GM13976 (cell line): ENCODE measurements at regions not wholly inside any gene's neighbourhood (a gene's known extent, or its start where the extent isn't known, plus 50 kb on each side); places are given as distances from the start of the nearest gene placed in this dataset.

Source experiments
- DNase-seq: peaks from one replicate; pipeline ENCODE4 v3.0.0; 2012; ENCODE audit warnings: low spot score
- in situ Hi-C: fragments of 300-500 bp; cut with MboI; formaldehyde crosslinking; loops from one replicate; pipeline ENCODE4 v1.12.0; 2022; ENCODE audit warnings: low sequenced_read_pairs, mixed read lengths, inconsistent platforms; ENCODE audit not compliant: unreplicated experiment
- TF ChIP-seq, protein P1 (sequence below): IDR thresholded peaks from 2 replicates; pipeline ENCODE4 v1.5.1; 2012; ENCODE audit warnings: borderline replicate concordance, mild to moderate bottlenecking; ENCODE audit not compliant: insufficient read depth; ENCODE audit errors: extremely low read depth, missing control alignments, control extremely low read depth

GRCh38 chr11:112899235-112900006 lies 61.8 kb upstream of the NCAM1 start:
- in situ Hi-C loops = no loop called here
- DNase-seq = no peak
- TF ChIP-seq, protein P1, sequence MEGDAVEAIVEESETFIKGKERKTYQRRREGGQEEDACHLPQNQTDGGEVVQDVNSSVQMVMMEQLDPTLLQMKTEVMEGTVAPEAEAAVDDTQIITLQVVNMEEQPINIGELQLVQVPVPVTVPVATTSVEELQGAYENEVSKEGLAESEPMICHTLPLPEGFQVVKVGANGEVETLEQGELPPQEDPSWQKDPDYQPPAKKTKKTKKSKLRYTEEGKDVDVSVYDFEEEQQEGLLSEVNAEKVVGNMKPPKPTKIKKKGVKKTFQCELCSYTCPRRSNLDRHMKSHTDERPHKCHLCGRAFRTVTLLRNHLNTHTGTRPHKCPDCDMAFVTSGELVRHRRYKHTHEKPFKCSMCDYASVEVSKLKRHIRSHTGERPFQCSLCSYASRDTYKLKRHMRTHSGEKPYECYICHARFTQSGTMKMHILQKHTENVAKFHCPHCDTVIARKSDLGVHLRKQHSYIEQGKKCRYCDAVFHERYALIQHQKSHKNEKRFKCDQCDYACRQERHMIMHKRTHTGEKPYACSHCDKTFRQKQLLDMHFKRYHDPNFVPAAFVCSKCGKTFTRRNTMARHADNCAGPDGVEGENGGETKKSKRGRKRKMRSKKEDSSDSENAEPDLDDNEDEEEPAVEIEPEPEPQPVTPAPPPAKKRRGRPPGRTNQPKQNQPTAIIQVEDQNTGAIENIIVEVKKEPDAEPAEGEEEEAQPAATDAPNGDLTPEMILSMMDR = no peak

- TF ChIP-seq, protein P1 = no peak
- no peak for DNase-seq
- in situ Hi-C loops = no loop called here
Observed at GRCh38 chr11:112901924-112902323, 59.3 kb upstream of the NCAM1 start.

DNA sequence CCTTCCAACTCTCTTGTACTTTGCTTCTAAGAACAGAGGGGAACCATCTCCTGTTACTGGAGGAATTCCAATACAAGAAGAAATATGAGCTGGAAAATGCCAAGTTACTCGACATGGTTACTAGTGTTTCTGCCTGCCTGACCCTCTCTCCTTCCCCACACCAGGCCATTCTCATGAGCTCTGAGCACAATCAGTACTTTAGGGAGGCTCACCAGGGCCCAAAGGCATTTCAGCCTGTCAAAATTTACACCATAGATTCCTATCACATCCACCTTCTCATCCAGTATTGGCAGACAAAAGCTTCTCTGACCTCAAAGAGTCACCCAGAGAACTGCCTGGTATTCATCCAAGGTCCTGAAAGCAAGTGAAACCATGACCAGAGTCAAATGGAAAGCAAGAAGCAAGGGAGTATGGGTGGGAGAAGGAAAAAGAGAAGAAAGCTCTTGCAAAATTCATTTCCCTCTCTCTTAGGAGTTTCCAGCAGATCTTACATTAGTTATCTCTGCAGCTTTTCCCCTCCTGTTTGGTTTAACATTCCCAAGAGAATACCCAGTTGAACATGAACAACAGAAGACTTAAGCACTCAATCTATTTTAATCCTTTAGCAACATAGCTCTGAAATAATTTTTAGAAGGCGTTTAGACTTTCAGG lies 58.7 kb upstream of the NCAM1 start:
- TF ChIP-seq, protein P1 = no peak
- in situ Hi-C loops = no loop called here
- no peak for DNase-seq

DNA sequence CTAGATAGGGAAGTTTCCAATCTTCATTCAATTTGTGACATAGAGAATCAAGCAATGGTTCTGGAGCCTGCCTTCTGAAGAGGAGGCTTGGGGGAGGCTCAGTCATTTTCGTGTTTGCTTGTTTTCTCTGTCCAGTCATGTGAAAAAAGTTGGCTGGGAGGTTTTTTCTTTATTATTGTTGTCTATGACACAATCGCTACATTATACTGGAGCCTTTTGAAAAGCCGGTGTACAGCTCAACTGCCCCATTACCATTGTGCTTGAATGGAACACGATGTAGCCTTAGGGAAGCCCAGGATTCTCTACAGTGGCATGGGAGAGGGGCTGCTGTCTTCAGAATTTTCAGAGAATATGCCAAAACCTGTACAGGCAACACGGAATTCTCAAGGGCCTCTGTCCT lies 57.9 kb upstream of the NCAM1 start:
- in situ Hi-C loops = no loop called here
- TF ChIP-seq, protein P1 = no peak
- no peak for DNase-seq

DNA sequence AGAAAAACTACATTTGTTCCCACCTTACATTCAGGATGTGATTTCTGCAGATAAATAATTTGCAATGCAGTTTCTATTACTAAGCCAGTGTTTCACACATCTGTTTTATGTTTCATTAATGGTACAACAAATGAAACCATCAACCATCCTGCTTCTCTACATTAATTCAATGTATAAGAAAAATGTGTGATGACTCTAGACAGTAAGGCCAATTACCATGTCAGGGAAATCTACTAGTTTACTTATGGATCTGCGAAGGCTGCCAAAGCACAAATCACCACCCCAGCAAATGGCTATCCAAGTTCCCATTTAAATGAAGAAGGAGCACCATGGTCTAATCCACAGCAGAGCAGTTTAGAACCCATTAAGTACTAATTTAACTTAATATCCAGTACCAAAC lies 50.1 kb upstream of the NCAM1 start:
- TF ChIP-seq, protein P1 = no peak
- in situ Hi-C loops = no loop called here
- no peak for DNase-seq
